Islet of Langerhans (tissue), 1 donor: ENCODE measurements at regions not wholly inside any gene's neighbourhood (a gene's known extent, or its start where the extent isn't known, plus 50 kb on each side); places are given as distances from the start of the nearest gene placed in this dataset.

ENCODE experiments used
- FAIRE-seq: peaks from one replicate; lab custom pipeline; 2011; peaks lifted over from hg19 to GRCh38; lab: Jason Lieb, UNC

DNA sequence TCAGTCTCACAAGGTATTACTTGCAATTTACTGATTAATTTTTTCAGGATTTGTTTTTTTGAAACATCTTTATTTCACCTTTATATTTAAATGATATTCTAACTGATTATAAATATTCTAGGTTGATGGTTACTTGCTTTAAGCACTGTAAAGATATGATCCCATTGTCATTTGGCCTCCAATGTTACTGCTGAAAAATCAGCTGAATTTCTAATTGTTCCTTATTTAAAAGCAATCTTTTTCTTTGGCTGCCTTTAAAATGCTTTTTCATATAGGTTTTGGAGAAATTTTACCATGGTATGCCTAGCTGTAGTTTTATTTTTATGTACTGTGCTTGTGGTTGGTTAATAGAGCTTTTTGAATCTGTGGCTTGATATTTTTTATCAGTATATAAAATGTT, 275.6 kb upstream of the PPFIA2 start:
- FAIRE-seq: no peak

- no peak for FAIRE-seq
These were observed 270.8 kb upstream of the PPFIA2 start for GRCh38 chr12:82029936-82030335.

GRCh38 chr12:82028772-82029171, 269.6 kb upstream of the PPFIA2 start:
- no peak for FAIRE-seq

DNA sequence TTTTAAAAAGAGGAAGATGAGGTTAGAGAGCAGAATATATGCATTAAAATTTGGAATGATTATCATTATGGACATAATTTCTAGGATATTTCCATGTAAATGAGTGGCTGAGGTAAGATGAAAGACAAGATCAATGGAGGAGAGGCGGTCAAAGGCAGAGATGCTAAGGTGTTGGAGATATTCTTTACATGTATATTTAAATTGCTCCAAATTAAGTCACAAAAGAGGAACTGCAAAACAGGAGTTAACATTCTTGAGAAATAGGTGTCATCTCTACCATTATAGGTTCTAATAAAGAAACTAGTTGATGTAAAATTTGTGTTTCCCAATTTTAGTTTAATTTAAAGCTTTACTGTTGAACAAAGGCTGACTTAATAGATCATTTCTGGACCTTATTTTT, 268.5 kb upstream of the PPFIA2 start:
- no peak for FAIRE-seq

- no peak for FAIRE-seq
These were observed 266.3 kb upstream of the PPFIA2 start for GRCh38 chr12:82025462-82025861.

- FAIRE-seq: no peak
These were observed 260.4 kb upstream of the PPFIA2 start for GRCh38 chr12:82019533-82019932.

- no peak for FAIRE-seq
These were observed 256.6 kb upstream of the PPFIA2 start for GRCh38 chr12:82015623-82016347.

DNA sequence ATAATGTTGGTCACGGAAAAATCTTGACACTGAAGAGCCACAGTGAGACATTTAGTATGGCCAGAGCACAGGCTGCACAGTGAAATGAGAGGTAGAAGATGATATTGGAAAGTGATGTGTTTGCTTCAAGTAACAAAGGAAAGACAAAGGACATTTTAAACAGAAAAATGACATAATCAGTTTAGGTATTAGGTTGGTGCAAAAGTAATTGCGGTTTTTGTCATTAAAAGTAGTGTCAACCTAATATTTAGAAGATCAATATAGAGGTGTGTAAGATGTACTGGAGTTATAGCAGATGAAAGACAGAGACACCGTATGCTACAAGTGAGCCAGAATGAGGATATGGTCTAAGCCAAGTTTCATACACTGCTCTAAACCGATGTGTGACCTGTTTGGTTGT, 253.0 kb upstream of the PPFIA2 start:
- no peak for FAIRE-seq

- no peak for FAIRE-seq
These were observed 250.4 kb upstream of the PPFIA2 start for GRCh38 chr12:82009524-82009923.

DNA sequence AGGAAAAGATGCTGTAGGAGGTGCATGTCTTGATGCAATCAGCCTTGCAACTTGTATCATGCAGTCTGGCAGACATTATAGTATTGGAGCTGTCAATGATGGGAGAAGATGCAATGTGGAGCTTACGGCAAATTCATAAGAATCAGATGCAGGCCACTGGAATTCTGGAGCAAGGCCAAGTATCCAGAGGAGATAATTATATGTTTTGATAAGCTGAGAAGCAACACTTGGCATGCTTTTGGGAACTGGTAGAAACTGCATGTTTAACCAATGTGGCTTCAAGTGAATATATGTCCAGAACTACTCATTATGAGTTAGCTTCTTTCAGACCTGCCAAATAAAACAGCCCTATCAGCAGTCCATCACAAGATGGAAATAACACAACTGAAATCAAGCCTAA, 249.1 kb upstream of the PPFIA2 start:
- no peak for FAIRE-seq

GRCh38 chr12:81998761-81999378, 239.7 kb upstream of the PPFIA2 start:
- no peak for FAIRE-seq

GRCh38 chr12:81992461-81992860, 233.3 kb upstream of the PPFIA2 start:
- FAIRE-seq: no peak

DNA sequence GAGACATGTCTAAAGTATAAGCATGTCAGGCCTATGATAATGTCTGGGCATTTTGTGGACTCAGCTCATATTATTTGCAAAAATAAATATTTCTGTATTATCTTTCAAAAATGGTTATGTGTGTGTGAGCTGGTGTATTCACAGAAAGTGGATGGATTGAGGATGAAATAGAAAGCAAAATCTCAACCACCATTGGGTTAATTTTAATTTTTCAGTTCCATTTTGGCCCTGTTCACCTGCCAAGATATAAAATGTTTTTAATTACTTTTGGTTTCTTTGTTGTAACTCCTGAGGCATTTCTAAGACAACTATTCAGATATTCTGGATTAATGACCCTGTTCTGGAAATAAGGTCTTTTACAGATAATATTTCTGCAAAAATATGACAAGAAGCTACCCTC, 232.7 kb upstream of the PPFIA2 start:
- no peak for FAIRE-seq

GRCh38 chr12:81988362-81988761, 229.2 kb upstream of the PPFIA2 start:
- FAIRE-seq: no peak

DNA sequence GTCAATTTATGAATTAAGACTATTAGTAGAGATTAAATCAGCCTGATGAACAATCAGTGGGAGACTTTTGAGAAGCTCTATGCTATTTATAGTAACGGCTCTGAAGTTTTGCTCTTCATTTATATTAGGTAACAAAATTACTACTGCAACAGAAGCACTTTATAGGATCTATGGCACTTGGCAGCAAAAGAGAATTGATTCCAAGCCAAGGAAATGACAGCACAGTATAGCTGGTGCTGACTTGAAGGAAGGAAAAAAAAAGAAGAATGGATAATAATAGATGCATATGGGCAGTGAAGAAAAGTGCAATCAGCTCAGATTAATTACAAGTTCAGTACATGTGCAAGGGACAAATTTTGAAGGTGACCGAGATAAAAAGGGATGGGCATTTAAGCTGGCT, 228.2 kb upstream of the PPFIA2 start:
- no peak for FAIRE-seq

- FAIRE-seq: no peak
These were observed 217.5 kb upstream of the PPFIA2 start for GRCh38 chr12:81976661-81977060.

- no peak for FAIRE-seq
These were observed 215.6 kb upstream of the PPFIA2 start for GRCh38 chr12:81974762-81975161.

GRCh38 chr12:81968421-81968820, 209.3 kb upstream of the PPFIA2 start:
- FAIRE-seq: no peak

- no peak for FAIRE-seq
These were observed 204.5 kb upstream of the PPFIA2 start for GRCh38 chr12:81963636-81964035.

DNA sequence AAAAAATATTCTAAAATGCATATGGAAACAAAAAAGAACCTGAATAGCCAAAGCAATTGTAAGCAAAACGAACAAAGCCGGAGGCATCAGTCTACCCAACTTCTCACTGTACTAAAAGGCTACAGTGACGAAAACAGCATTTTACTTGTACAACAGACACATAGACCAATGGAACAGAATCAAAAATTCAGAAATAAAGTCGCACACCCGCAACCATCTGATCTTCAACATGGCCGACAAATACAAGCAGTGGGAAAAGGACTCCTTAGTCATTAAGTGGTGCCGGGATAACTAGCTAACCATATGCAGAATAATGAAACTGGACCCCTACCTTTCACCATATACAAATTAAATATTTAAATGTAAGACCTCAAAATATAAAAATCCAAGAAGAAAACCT, 203.9 kb upstream of the PPFIA2 start:
- FAIRE-seq: no peak

GRCh38 chr12:81962126-81962856, 203.1 kb upstream of the PPFIA2 start:
- no peak for FAIRE-seq

DNA sequence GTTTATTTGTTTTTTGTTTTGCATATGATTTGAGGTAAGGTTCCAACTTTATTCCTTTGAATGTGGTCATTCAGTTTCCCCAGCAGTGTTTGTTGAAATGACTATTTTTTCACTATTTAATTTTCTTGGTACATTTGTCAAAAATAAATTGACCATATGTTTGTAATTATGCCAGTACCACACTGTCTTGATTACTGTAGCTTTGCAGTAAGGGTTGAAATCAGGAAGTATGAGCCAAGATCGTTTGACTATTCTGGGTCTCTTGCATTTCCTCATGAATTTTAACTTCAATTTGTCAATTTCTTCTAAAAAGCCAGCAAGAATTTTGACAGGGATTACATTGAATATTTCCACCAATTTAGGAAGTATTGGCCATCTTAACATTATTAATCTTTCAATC, 199.3 kb upstream of the PPFIA2 start:
- FAIRE-seq: no peak

DNA sequence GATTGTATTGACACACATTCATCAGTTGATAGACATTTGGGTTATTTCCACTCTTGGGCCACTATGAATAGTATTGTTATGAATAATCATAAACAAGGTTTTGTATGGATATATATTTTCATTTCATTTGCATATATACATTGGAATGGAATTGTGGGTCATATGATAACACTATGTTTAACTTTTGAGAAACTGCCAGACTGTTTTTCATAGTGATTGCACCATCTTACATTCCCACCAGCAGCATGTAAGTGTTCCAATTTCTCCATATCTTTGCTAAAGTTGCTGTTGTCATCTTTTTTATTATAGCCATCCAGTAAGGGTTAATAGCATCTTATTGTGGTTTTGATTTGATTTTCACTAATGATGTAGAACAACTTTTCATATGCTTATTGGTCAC, 198.5 kb upstream of the PPFIA2 start:
- FAIRE-seq: no peak

GRCh38 chr12:81956468-81956860, 197.3 kb upstream of the PPFIA2 start:
- FAIRE-seq: no peak
